Stomach (tissue), 4 donors: ENCODE measurements at regions not wholly inside any gene's neighbourhood (a gene's known extent, or its start where the extent isn't known, plus 50 kb on each side); places are given as distances from the start of the nearest gene placed in this dataset.

Experiments
- CTCF ChIP-seq, 7 experiments: fragments of 450-650 bp in 4 of 7; fragments of 200-600 bp in 3 of 7; sonication (generic) in 3 of 7; IDR thresholded peaks; one replicate each; pipeline ENCODE4 v1.5.1; 2016 to 2019; ENCODE audit warnings: antibody characterized with exemption in 7 of 7, control low read depth in 2 of 7, mild to moderate bottlenecking in 1 of 7
- POLR2A ChIP-seq, 4 donors: fragments of 450-650 bp; IDR thresholded peaks; one replicate each; pipeline ENCODE4 v1.6.1; 2016; ENCODE audit warnings: antibody characterized with exemption in 4 of 4, control low read depth in 2 of 4, mild to moderate bottlenecking in 1 of 4, moderate library complexity in 1 of 4

GRCh38 chr10:110445871-110446270 is 51.8 kb upstream of the DUSP5 start:
- no peak for TF ChIP-seq POLR2A (IDR thresholded peaks at IDR 0.05)
- no peak for TF ChIP-seq CTCF (IDR thresholded peaks at IDR 0.05)
